Liver (tissue), 3 donors: ENCODE measurements at regions not wholly inside any gene's neighbourhood (a gene's known extent, or its start where the extent isn't known, plus 50 kb on each side); places are given as distances from the start of the nearest gene placed in this dataset.

Experiments used
- CTCF ChIP-seq: fragments of 150-350 bp; IDR thresholded peaks from 2 replicates; pipeline ENCODE4 v1.5.1; 2017; ENCODE audit warnings: improper control_type of control experiment, low read depth, low read length; ENCODE audit not compliant: missing input control
- FOXA1 ChIP-seq: IDR thresholded peaks from 2 replicates; pipeline ENCODE4 v1.6.1; 2016; ENCODE audit warnings: antibody characterized with exemption
- GABPA ChIP-seq, 2 donors: IDR thresholded peaks in 1 of 2; conservative IDR thresholded peaks in 1 of 2; 2 replicates each; pipeline ENCODE4 v1.6.1; 2016; ENCODE audit warnings: antibody characterized with exemption in 2 of 2, mild to moderate bottlenecking in 1 of 2, moderate library complexity in 1 of 2
- JUND ChIP-seq, 2 donors: IDR thresholded peaks; 2 replicates each; pipeline ENCODE4 v1.6.1; 2016; ENCODE audit warnings: antibody characterized with exemption in 2 of 2
- MAX ChIP-seq: IDR thresholded peaks from 2 replicates; pipeline ENCODE4 v1.6.1; 2016; ENCODE audit warnings: antibody characterized with exemption
- RAD21 ChIP-seq, 2 donors: IDR thresholded peaks; 2 replicates each; pipeline ENCODE4 v1.6.1; 2016; ENCODE audit warnings: antibody characterized with exemption in 2 of 2, mild to moderate bottlenecking in 2 of 2
- REST ChIP-seq: IDR thresholded peaks from 2 replicates; pipeline ENCODE4 v1.6.1; 2016; ENCODE audit warnings: antibody characterized with exemption, mild to moderate bottlenecking
- SP1 ChIP-seq: IDR thresholded peaks from 2 replicates; pipeline ENCODE4 v1.6.1; 2018; ENCODE audit warnings: antibody characterized with exemption, mild to moderate bottlenecking
- TAF1 ChIP-seq: conservative IDR thresholded peaks from 2 replicates; pipeline ENCODE4 v1.6.1; 2016; ENCODE audit warnings: antibody characterized with exemption, mild to moderate bottlenecking
- YY1 ChIP-seq: IDR thresholded peaks from 2 replicates; pipeline ENCODE4 v1.6.1; 2016; ENCODE audit warnings: antibody characterized with exemption, mild to moderate bottlenecking
- donor health status: healthy.
- donor health status: healthy.

- TF ChIP-seq YY1 (no peak), CTCF (no peak), TAF1 (no peak), MAX (no peak), RAD21 (IDR thresholded peaks at IDR 0.05) (no peak), GABPA (IDR thresholded peaks at IDR 0.05 in 1 of 2, conservative IDR thresholded peaks at IDR 0.05 in 1 of 2) (no peak), FOXA1 (no peak), SP1 (no peak), REST (no peak), JUND (IDR thresholded peaks at IDR 0.05) (no peak)
Observed at GRCh38 chrX:149152941-149153340, 352.2 kb downstream of the IDS start.
